IMR-90 (cell line): ENCODE measurements at regions not wholly inside any gene's neighbourhood (a gene's known extent, or its start where the extent isn't known, plus 50 kb on each side); places are given as distances from the start of the nearest gene placed in this dataset.

Experiments used
- CEBPB ChIP-seq: IDR thresholded peaks from 2 replicates; pipeline ENCODE4 v1.6.1; 2012; ENCODE audit warnings: low read depth, low read length, improper control_type of control experiment
- CTCF ChIP-seq: conservative IDR thresholded peaks from 2 replicates; pipeline ENCODE4 v1.5.1; 2012; ENCODE audit warnings: mild to moderate bottlenecking, low read depth, low read length, improper control_type of control experiment
- MAFK ChIP-seq: IDR thresholded peaks from 2 replicates; pipeline ENCODE4 v1.6.1; 2012; ENCODE audit warnings: low read depth, low read length, improper control_type of control experiment
- MXI1 ChIP-seq: IDR thresholded peaks from 2 replicates; pipeline ENCODE4 v1.6.1; 2012; ENCODE audit warnings: low read depth, mild to moderate bottlenecking, low read length, moderate library complexity, borderline replicate concordance
- NFE2L2 ChIP-seq: fragments of 150-350 bp; IDR thresholded peaks from 2 replicates; pipeline ENCODE4 v1.6.1; 2016; ENCODE audit warnings: low read depth, mild to moderate bottlenecking, low read length
- POLR2A ChIP-seq: IDR thresholded peaks from 2 replicates; pipeline ENCODE4 v1.6.1; 2012; ENCODE audit warnings: mild to moderate bottlenecking, low read depth, low read length
- RCOR1 ChIP-seq: IDR thresholded peaks from 2 replicates; pipeline ENCODE4 v1.6.1; 2012; ENCODE audit warnings: mild to moderate bottlenecking, low read length, improper control_type of control experiment; ENCODE audit not compliant: insufficient replicate concordance

- TF ChIP-seq CTCF, result no peak
- TF ChIP-seq CEBPB, result no peak
- TF ChIP-seq POLR2A, result no peak
- no peak for TF ChIP-seq RCOR1
- TF ChIP-seq MXI1, result no peak
- no peak for TF ChIP-seq MAFK
- no peak for TF ChIP-seq NFE2L2
These were observed 144.5 kb upstream of the RALGAPA2 start for GRCh38 chr20:20856956-20857355.
